IPS DF 4.7 (cell line): ENCODE measurements at regions not wholly inside any gene's neighbourhood (a gene's known extent, or its start where the extent isn't known, plus 50 kb on each side); places are given as distances from the start of the nearest gene placed in this dataset.

Experiments used
- DNase-seq: peaks from one replicate; pipeline ENCODE4 v3.0.0-alpha.2; 2013; ENCODE audit warnings: low spot score; ENCODE audit errors: extremely low read depth

DNA sequence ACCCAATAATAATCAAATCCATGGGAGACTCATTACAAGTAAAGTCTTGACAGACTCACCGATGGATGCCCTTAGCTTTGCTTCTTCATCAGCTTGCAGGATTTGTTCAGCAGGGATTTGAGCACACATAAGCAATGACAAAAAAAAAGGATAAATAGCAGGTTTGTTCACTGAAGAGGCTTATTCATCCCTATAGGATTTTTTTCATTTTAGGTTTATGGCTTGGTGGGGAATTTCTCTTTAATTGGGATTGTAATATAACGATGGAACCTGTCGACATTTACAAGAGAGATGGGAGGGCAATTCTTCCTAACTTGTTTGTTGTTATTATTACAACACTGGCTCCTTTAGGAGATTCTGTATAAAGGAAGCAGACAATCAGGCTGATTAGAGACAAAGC lies 649.1 kb upstream of the PLXNA2 start:
- DNase-seq, result no peak

DNA sequence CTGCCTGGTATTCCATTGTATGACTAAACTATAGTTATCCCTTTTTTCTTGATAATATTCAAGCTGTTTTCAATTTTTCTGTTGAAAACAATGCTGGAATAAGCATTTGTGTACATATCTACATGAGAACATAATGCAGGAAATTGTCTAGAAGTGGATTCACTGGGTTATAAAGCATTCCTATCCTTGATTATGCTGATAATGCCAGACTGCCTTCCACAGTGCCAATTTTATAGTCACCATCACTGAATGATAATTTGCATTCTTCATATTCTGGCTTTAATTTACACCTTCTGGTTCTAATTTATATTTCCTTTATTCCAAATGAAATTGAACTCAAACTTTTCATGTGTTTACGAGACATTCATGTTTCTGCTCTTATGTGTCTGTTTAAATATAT lies 651.0 kb upstream of the PLXNA2 start:
- no peak for DNase-seq

DNA sequence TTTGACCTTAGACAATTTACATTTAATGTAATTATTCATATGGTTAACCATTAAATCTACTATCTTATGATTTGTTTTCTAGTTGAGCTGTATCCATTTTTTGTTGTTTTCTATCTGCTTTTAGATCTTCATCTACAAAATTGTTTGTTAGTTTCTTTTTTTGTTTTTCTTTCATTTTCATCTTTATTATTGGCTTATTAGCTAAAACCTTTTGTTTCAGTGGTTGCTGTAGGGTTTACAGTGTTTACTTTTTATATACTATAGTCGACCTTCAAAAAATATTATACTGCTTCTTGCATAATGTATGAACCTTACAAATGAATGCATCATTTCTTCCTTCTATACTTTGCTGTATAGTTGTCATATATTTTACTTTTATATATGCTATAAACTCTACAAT lies 651.6 kb upstream of the PLXNA2 start:
- no peak for DNase-seq

DNA sequence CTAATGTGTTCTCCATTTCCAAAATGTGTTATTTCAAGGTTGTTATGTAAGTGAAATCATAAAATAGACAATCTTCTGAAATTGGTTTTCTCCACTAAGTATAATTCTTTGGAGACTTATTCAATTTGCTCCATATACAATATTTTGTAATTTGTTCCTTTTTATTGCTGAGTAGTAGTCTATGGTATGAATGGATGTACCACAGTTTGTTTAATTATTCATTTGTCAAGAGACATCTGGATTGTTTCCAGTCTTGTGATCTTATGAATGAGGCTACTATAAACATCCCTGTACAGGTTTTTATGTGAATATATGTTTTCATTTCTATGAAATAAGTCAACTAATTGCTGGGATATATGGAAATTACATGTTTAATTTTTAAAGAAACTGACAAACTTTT lies 652.6 kb upstream of the PLXNA2 start:
- no peak for DNase-seq

DNA sequence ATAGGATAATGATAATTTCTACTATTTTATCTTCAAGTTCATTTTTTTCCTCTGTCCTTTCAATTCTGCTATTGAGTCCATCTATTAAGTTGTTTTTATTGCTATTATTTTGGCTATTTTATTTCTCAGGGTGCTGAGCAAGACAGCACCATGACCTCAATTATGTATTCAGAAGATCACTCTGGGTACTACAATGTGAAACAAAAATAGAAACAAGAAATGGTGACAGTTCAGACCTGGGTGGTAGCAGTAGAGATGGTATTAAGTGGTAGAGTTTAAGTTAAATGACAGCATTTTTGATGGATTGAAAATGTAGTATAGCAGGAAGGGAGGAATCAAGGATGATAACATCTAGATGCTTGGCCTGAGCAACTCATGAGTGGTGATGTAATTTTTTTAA lies 655.3 kb upstream of the PLXNA2 start:
- no peak for DNase-seq

DNA sequence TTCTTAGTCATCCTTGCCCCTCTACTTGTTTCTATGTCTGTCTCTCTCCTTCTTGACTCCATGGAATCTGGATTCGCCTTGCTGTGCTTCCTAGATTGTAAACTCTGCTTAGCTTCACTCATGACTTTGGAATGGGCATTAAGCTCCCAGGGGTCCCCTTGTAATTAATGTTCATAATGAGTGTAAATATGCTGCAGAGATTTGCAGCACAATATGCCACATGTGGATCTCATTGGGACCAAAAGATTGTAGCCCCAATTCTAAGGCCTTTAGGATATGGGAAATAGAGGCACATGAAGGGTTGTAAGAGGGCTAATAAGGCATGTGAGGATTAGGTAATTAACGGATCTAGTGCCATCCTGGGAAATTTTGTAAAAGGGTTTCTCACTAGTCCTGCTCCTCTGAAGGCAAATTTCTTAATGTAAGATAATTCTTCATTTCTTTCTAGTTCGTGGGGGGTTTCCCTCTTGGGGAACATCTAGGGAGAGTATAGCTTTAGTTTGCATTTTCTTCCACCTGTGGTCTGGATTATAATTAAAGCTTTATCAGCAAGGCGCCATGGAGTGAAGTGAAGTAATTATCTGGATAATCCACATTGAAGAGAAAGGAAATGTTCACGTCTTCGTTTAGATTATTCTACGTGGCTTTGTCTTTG lies 659.2 kb upstream of the PLXNA2 start:
- DNase-seq, result no peak

DNA sequence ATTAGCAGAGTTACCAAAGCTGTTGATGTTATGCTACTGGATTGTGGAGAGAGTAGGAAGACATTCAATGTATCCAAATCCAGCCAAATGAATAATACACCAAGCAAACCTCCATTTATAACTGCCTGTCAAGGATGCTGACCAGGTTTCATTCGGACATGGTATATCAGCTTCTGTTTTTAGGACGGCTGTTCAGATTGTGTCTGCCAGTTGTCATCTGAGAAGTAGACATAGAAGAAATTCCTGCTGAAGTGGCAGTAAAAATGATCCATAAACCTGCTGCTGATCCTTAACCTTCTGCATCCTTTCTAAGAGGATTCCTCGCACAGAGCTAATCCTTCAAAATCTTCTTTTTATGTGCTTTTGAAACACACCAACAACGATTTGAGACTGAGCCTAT lies 663.6 kb upstream of the PLXNA2 start:
- no peak for DNase-seq

DNA sequence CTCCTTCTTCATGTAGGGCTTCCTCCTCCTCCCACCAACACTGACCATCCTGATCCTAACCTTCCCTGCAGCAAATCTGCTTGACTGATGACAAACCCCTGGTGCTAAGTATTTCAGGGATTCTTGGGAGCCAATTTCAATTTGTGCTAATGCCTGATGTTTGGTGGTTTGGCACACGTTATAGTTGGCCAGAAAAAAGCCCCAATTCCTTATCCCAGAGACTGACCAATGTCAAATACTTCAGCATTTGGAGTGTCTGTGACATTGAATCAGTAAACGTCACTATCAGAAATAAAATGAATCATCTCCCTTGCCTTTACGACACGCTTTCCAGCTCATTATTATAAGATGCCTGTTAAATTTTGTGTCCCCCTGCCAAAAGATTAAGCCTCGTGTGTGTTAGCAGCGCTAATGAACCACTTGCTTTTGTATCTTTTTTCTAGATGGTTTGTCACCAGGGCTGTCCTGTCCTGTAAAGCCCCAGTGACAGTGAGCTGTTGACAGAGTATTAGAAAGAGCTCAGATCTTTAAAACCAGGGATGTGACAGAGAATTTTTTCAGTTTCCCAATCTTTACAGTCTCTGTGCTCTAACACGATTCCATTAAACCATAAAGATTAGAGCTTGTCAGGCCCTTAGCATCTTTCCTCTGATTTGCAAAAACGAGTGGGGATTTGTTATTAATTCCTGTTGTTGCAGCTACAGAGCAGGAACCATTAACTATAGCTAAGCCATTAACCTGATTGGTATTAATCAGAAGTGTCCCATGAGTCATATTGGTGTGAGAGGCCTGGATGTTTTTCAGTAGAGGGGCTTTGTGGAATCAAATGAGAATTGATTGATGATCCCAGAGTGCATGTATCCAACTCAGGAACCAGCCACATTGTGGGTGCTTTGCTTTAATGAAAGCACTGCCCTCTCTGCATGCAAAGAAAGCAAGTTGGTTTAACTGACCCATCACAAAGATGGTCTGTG lies 665.1 kb upstream of the PLXNA2 start:
- no peak for DNase-seq

DNA sequence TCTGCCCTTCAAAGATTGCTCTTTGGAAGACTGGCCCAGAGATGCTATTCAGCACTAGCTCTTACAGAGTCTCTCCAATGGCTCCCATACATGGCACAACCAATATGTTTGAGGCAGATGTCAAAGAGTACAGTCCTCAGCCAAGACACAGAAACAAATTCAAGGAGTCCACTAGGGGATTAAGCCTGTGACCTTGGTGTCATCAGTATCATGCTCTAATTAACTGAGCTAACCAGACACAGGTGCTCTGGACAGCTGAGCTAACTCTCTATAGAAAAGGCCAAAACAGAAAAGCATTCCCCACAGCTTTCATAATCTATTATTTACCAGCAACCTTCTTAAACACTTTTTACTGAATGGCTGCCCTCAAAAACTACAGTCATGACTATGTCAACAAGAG lies 666.0 kb upstream of the PLXNA2 start:
- no peak for DNase-seq

DNA sequence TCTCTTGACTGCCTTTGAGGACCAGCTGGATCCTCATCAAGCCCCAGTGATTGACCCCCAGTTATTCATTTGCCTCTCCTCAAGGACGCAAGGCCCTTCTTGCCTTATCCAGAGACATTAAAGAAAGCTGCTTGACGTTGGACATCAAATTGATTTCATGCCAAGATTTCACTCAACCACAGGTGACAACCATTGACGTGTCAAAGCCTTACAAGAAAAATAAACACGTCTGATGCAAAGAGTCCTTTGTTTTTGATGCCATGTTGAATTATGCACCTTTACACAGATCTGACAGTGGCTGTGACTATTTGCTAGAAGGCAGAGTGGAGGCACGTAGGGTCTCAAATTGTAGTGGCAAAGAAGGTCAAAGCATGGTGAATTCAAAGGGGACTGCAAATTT lies 666.2 kb upstream of the CAMK1G start:
- DNase-seq, result no peak

DNA sequence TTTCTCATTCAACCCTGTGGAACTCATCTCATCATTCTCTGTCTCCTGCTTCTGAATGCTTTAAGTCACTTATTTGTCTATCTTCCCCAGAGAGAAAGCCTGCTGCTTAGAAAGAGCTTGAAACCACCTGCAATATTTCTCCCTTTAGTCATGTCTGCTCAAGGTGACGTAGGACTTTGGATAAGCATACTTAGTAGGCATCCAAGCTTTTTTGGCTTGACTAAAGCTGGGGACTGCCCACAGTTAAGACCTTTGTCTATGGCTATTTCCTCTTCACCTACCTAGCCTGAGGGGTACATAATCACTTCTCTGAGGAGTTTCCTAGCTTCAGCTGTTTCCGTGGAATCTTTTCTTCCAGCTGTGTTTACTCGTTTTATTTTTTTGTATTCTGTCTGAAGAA lies 665.8 kb upstream of the CAMK1G start:
- no peak for DNase-seq

DNA sequence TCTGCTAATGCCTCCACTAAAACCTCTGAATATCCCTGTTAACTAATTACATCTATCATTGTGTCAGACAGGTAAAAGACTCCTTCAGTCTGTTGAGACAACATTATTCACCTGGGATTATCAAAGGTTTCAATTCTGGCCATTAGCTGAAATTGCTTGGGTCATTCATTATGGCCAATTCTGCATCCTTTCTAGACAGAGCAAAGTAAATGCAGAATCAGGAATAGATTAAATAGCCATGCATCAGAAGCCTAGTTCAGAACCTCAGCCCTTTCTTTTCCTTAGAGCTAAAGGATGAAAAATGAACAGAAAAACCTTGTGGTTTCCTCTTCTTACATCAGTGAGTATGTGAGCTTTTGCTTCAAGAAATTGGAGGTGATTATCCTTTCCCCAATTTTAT lies 665.4 kb upstream of the CAMK1G start:
- DNase-seq, result no peak

DNA sequence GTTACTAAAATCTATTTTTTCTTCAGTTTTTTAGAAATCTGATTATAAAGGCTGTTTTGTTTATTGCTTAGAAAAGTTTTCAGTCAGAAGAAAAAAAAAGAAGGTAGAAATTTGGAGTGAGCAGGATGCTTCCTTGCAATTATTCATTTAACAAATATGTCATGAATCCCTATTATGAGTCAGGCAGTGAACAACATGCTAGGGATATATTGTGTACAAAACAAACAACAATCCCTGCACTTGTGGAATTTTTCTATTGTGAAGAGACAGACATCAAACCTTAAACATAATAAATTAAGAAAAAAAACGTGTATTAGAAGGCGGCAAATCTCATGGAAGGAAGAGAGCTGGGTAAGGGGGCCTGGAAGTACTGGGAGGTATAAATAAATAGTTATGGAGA lies 664.1 kb upstream of the CAMK1G start:
- DNase-seq, result no peak

DNA sequence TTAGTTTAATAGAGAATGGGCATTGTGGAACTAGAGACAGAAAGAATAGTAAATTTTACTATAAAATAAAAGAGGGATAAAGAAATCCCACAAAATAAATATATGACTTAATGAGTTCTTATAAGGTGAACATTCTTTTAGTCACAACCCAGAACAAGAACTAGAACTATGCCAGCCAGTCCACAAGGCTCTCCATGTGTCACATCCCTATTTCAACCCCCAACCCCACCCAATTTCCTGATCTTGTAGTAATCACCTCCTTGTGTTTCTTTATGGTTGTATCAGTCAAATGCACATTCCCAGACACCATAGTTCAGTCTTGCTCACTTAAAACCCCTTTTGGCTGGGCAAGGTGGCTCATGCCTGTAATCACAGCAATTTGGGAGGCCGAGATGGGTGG lies 662.3 kb upstream of the CAMK1G start:
- no peak for DNase-seq

DNA sequence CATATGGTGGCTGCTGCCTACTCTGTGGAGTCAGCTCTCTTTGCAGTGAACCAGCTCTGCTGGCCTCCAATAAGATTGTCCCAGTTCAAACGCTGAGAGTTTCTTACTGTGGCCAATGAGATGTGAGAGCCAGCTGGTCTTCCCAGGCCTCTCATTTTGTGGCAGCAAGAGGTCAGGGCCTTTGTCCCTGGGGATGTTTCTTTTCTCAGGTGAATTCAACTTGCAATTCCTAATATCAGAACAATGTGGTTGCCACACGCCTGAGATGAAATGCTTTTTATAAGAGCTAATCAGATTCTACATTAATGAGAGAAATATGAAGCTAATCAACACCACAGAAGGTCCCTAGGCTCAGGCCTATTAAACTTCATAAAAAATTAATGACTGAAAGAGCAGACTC lies 660.1 kb upstream of the CAMK1G start:
- DNase-seq, result no peak

DNA sequence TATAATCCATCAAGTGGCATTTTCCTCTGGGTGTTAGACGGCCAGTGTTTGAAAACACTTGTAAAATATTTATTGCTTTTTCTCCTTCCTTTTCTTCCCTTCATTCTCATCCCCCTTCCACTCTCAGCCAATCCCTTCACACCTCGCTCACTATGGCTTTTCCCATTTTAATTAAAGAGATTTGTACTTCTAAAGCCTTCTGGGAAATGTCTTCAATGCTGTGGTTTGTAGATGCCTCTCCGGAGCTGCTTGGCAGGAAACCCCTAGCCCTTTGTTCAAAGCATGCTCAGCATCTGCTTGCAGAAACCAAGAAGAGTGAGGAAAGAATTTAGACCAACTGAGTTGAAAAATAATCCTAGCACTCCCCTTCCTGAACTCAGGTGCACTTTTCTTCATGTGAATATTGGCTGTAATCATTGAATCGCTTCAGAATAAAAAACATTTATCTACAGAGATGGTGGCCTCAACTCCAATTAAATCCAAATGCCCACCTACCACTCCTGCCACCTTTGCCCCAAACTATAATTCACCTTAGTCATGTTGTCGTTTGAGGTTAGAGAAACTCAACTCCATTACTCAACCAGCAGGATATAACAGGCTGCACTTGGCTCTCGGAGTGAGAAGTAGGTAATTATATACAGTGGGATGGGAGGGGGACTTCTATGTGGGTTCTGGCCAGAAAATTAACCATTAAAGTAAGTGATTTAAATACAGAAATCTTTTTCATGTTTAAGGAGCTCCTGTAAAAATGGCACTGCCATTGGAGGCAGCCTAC lies 659.4 kb upstream of the CAMK1G start:
- no peak for DNase-seq

DNA sequence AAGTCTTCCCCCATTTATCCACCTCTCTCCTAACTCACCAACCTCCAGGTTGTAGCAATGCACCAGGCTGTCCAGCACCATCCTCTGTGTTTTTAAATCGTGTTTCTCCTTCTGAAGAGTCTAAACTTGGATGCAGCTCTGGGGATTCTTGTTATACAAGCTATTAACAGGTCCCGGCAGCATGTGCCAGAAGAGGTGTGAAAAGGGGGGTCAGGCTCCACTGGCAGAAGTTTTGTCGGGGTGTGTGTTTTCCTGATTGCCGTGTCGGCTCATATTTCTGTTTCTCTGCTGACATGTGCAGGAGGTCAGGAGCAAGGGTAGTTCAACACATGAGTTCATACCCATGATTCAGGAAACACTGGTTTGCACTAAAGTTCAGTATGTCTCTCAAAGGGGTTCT lies 658.6 kb upstream of the CAMK1G start:
- no peak for DNase-seq

DNA sequence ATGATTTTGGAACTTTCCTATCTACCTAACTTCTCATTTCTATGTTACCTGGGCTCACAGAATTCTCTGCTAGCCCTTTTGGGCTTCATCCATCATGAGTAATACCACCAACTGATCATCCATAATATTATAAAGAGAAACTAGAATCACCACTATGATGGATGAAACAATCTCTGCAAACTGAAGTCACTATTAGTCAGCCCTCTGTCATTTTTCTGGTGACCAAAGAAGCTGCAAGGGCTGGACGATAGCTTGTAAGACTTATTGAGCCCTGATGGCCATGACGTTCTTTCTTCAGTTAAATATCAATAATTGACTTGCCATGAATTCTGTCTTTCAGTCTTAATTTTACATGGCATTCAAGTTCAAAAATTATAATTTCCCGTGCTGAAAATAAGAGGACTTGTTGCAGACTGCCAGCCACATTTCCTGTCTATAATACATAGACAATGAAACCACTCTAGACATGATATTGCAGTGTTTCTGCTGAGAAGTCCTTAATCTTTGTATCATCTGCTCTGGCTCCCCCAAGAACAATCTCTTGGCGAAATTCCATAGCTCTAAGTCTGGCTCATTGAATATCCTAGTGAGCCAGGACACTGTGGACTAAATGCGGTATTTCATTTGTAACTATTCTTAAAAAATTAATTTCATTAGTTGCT lies 655.0 kb upstream of the CAMK1G start:
- DNase-seq, result no peak

DNA sequence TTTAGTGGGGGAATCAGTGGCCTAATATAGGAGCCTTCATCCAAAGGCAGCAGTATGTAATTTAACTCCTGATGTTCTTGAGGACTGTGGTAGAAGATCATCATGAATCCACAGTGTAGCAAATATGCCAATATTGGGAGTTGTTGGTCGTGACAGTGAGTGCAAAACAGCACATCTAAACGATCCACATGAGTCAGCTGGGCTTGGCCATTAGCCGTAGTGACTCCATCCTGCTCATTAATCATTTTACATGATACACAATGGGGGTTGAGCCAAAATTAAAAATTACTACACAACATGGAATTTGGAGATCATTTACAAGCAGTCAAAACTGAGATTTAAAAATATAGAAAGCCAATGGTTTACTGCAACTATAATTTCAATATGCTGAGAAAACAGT lies 653.9 kb upstream of the CAMK1G start:
- DNase-seq, result no peak

DNA sequence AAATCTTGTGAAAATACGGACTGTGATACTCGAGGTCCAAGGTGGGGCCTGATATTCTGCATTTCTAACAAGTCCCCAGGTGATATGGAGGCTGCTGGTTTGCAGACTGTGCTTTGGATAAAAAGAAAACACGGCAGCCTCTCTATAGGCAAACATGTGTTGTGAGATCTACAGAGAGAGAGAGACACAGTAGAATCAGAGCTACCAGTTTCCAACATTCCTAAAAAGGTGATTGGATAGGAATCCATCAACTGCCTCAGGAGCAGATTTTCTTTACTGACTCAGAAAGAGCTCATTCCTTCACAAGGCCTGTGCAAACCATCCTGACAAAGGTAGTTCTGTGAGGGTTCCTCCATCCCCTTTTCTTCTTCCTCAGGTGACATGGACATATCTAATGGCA lies 651.6 kb upstream of the CAMK1G start:
- DNase-seq, result no peak

DNA sequence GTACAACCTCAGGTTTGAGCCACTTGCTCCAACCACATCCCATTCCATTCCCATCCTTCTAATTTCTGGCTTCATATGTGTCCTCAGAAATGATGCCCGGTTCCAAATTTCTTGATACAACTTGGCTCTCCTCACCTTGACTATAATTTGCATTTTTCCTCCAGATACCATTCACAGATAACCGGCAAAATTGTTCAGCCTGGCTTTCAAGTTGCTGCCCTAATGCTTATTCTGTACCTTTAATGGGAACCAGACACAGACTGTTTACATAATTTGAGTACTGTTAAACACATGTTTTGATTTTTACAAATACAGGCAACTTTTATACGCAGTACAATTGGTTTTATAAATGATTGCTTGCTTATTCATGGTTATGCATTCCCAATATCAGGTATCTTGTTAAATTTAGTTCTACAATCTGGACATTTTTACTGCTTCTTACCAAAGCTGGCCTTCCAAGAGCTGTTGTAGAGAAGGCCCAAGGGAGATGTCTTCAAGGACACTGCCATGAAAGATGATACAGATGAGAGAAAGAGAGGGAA lies 649.5 kb upstream of the CAMK1G start:
- DNase-seq, result no peak
